Mucosa of gallbladder (tissue), 1 donor: ENCODE measurements at regions not wholly inside any gene's neighbourhood (a gene's known extent, or its start where the extent isn't known, plus 50 kb on each side); places are given as distances from the start of the nearest gene placed in this dataset.

Experiments
- DNase-seq: peaks from one replicate; pipeline ENCODE4 v3.0.0-alpha.2; 2020; ENCODE audit warnings: low spot score
- donor health status: DM: no; HTN: no; CAD: no.

- DNase-seq, result no peak
These were observed 1115.2 kb downstream of the TDRD15 start for GRCh38 chr2:22238967-22239366.

- DNase-seq, result no peak
These were observed 1123.7 kb downstream of the TDRD15 start for GRCh38 chr2:22247466-22247865.

- DNase-seq, result no peak
These were observed 1125.1 kb downstream of the TDRD15 start for GRCh38 chr2:22248851-22249250.

- no peak for DNase-seq
These were observed 1129.4 kb downstream of the TDRD15 start for GRCh38 chr2:22253171-22253570.

- DNase-seq, result no peak
These were observed 1123.8 kb upstream of the KLHL29 start for GRCh38 chr2:22261165-22261564.

GRCh38 chr2:22270341-22270740, 1114.6 kb upstream of the KLHL29 start:
- no peak for DNase-seq

GRCh38 chr2:22273853-22274252, 1111.1 kb upstream of the KLHL29 start:
- DNase-seq, result no peak

GRCh38 chr2:22274661-22275060, 1110.3 kb upstream of the KLHL29 start:
- no peak for DNase-seq

- no peak for DNase-seq
These were observed 1108.3 kb upstream of the KLHL29 start for GRCh38 chr2:22276696-22277095.

GRCh38 chr2:22279541-22279940, 1105.4 kb upstream of the KLHL29 start:
- DNase-seq, result no peak

- peak; percentile 40 for DNase-seq
These were observed 1103.9 kb upstream of the KLHL29 start for GRCh38 chr2:22281033-22281432.

- DNase-seq, result peak; percentile 36
These were observed 1102.8 kb upstream of the KLHL29 start for GRCh38 chr2:22282220-22282619.

- no peak for DNase-seq
These were observed 1102.1 kb upstream of the KLHL29 start for GRCh38 chr2:22282916-22283315.

- no peak for DNase-seq
These were observed 1101.5 kb upstream of the KLHL29 start for GRCh38 chr2:22283436-22283835.

GRCh38 chr2:22290302-22290701, 1094.7 kb upstream of the KLHL29 start:
- DNase-seq, result no peak

- no peak for DNase-seq
These were observed 1094.0 kb upstream of the KLHL29 start for GRCh38 chr2:22290909-22291473.

- DNase-seq, result no peak
These were observed 1083.8 kb upstream of the KLHL29 start for GRCh38 chr2:22301228-22301627.

- no peak for DNase-seq
These were observed 1058.7 kb upstream of the KLHL29 start for GRCh38 chr2:22326250-22326649.

- DNase-seq, result no peak
These were observed 1055.5 kb upstream of the KLHL29 start for GRCh38 chr2:22329211-22330154.

GRCh38 chr2:22336414-22336813, 1048.6 kb upstream of the KLHL29 start:
- DNase-seq, result no peak

GRCh38 chr2:22340716-22341115, 1044.3 kb upstream of the KLHL29 start:
- DNase-seq, result no peak

GRCh38 chr2:22347306-22347705, 1037.7 kb upstream of the KLHL29 start:
- DNase-seq, result no peak

- DNase-seq, result no peak
These were observed 1034.4 kb upstream of the KLHL29 start for GRCh38 chr2:22350621-22351020.
